Mucosa of rectum (tissue), 2 donors: ENCODE measurements at regions not wholly inside any gene's neighbourhood (a gene's known extent, or its start where the extent isn't known, plus 50 kb on each side); places are given as distances from the start of the nearest gene placed in this dataset.
"Not testable (repeated sequence)": the region's sequence is repeated elsewhere in the genome, so short reads cannot be mapped to it uniquely, and the experiment has no call there.

Experiments
- H3K27ac ChIP-seq, 2 donors: one replicate each; pipeline ENCODE4 v1.7.0; 2013; ENCODE audit warnings: inconsistent platforms in 2 of 2, low read depth in 2 of 2, low read length in 2 of 2
- H3K27me3 ChIP-seq, 2 donors: one replicate each; pipeline ENCODE4 v1.7.0; 2013; ENCODE audit warnings: low read length in 2 of 2; ENCODE audit not compliant: control insufficient read depth in 2 of 2, insufficient read depth in 2 of 2
- H3K36me3 ChIP-seq, 2 donors: one replicate each; pipeline ENCODE4 v1.7.0; 2013; ENCODE audit warnings: low read length in 2 of 2; ENCODE audit not compliant: control insufficient read depth in 2 of 2, insufficient read depth in 2 of 2
- H3K4me1 ChIP-seq, 2 donors: one replicate each; pipeline ENCODE4 v1.7.0; 2013; ENCODE audit warnings: low read length in 2 of 2, mild to moderate bottlenecking in 1 of 2; ENCODE audit not compliant: control insufficient read depth in 2 of 2, insufficient read depth in 2 of 2
- H3K4me3 ChIP-seq, 2 donors: one replicate each; pipeline ENCODE4 v1.7.0; 2013; ENCODE audit warnings: low read length in 2 of 2
- H3K9ac ChIP-seq, 2 donors: one replicate each; pipeline ENCODE4 v1.7.0; 2013; ENCODE audit warnings: low read length in 2 of 2, low read depth in 1 of 2, mild to moderate bottlenecking in 1 of 2
- H3K9me3 ChIP-seq, 2 donors: one replicate each; pipeline ENCODE4 v1.7.0; 2013; ENCODE audit warnings: low read length in 2 of 2; ENCODE audit not compliant: control insufficient read depth in 2 of 2
- donor health status: healthy.
- donor health status: Normal muscosa, but diverticular disease.

DNA sequence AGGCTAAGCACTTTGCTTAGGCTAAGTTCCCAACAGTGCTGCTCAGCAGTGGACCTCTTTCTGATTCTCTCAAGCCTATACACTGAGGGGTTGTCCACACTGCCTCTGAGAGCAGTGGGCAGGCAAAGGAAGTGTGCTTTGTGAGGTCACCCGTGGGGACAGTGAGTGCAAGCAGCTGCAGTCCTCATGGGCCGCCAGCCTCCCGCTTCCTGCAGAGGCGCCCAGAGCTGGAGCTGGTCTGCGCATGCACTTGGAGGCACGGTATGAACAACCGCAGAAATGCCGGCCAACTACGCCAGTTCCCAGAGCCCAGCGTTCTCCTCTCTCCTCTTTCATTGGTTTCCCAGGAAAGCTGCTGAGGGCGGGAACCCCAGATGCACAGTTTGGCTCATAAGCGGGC is 149.5 kb upstream of the DLX2 start:
- Histone ChIP-seq H3K36me3 (no peaks in the 10 kb centered on the region), H3K27ac (peak overlapping the region in 1 of 2 donors; percentile 4), H3K27me3 (no peaks in the 10 kb centered on the region), H3K9ac (no peak overlapping the region), H3K4me3 (no peak overlapping the region), H3K4me1 (peaks cover 0 to 9% of the 10 kb centered on the region in 2 donors), H3K9me3 (no peaks in the 10 kb centered on the region)

DNA sequence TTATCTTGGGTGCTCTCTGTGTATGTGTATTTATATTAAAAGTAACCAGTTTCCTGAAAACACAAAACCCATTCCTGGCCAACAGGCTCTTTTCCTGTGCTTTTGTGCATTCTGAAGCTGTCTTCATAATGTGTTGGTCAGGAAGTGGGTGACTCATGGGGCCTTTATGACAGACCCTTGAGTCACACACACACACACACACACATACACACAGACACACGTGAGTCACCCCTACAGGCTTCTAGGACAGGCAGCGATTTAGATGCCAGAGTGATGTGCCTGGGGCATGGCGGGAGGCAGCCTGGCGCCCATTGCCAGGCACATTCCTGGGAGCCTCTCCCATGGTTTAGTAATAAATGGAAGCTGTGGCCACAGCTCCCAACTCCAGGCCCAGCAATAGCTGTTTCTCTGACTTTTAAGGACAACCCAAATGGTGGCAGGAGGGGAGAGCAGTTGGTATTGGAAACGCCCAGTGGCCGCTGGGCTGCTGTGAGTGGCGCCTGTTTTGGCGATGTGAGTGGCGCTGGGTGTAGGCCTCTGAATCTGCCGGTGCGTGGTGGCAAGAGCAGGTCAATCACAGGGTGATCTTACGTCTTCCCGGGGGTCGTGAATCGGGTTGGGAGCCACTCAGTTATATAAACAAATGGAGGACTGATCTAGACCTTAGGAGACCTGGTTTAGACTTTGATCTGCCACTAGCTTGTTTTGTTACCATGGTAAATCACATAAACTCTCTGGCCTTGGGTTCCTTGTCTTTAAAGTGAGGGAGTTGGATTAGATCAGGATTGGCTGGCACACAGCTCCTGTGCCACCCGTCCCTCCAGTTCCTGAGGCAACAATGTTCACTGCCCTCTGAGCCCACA is 150.7 kb upstream of the DLX2 start:
- H3K36me3 ChIP-seq = no peaks in the 10 kb centered on the region
- no peak overlapping the region for H3K9ac ChIP-seq
- H3K4me1 ChIP-seq = peaks cover 0 to 9% of the 10 kb centered on the region in 2 donors
- no peaks in the 10 kb centered on the region for H3K27me3 ChIP-seq
- H3K27ac ChIP-seq = peak overlapping the region in 1 of 2 donors; percentile 27
- no peak overlapping the region for H3K4me3 ChIP-seq
- H3K9me3 ChIP-seq = no peaks in the 10 kb centered on the region

DNA sequence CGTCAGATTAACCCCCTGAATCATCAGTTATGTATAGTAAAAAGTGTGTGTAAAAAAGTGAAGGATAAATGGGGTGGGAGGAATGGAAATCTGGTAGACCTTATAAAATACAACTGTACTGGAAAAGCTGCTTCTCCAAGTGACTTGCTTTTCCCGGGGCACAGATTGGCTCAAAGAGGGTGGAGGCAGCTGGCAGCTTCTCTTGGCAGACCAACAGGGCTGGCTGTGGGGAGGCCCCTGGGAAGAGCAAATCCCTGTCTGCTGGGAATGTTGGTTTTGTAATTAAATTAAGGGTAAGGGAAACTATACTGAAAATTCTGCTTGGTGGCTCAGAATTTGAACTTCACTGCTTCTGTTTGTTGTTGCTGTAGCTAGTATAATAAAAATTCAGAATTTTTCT is 154.2 kb upstream of the DLX2 start:
- Histone ChIP-seq H3K27me3 (no peaks in the 10 kb centered on the region), H3K36me3 (no peaks in the 10 kb centered on the region), H3K9ac (no peak overlapping the region), H3K4me3 (no peak overlapping the region), H3K9me3 (no peaks in the 10 kb centered on the region), H3K4me1 (peaks cover 0 to 9% of the 10 kb centered on the region in 2 donors), H3K27ac (no peak overlapping the region)

DNA sequence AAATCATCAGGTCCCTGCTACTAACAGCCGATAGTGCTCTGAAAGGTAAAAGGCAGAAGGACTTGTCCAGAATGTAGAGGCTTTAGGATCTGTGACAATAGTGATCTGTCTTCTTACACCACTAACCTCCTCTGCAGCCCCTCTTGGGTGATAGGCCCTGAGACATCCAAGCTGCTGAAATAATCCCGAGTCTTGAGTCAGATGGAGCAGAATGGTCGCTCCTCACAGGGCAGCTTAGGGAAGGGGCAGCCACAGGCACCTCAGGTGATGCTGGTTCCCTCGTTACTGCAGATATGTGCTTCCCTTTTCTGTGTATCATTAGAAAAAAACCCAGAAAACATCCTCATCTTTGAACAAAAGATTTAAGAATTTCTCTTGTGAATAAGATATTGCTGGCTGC is 157.1 kb upstream of the DLX2 start:
- H3K27ac ChIP-seq = no peak overlapping the region
- no peak overlapping the region for H3K9ac ChIP-seq
- H3K4me1 ChIP-seq = no peaks in the 10 kb centered on the region
- H3K9me3 ChIP-seq = no peaks in the 10 kb centered on the region
- no peaks in the 10 kb centered on the region for H3K36me3 ChIP-seq
- H3K4me3 ChIP-seq = no peak overlapping the region
- no peaks in the 10 kb centered on the region for H3K27me3 ChIP-seq

DNA sequence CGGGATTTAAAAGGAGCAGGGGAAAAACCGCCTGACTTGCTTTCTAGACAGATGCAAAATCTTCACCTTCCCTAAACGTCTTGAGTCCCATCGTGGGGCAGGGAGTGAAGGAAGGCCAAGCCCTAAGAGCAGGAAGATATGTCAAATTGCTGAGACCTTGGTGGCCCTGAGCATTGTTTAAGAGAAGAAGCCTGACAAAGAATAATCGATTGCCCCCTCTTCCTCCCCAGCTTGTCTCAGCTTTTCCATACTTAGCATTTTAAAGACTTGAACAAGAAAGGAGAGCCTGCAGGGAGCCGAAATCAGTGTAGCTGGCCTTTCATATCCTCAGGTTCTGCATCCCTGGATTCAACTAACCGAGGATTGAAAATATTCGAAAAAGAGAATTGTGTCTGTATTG is 157.6 kb upstream of the DLX2 start:
- H3K9ac ChIP-seq = no peak overlapping the region

GRCh38 chr2:172261292-172261691 is 158.6 kb upstream of the DLX2 start:
- H3K27ac ChIP-seq = no peak overlapping the region
- no peak overlapping the region for H3K4me3 ChIP-seq
- H3K4me1 ChIP-seq = no peaks in the 10 kb centered on the region
- no peaks in the 10 kb centered on the region for H3K9me3 ChIP-seq
- H3K36me3 ChIP-seq = no peaks in the 10 kb centered on the region
- H3K27me3 ChIP-seq = no peaks in the 10 kb centered on the region
- no peak overlapping the region for H3K9ac ChIP-seq

More for the DNA sequence above, 157.6 kb upstream of the DLX2 start:
- no peak overlapping the region for H3K27ac ChIP-seq
- no peaks in the 10 kb centered on the region for H3K9me3 ChIP-seq
- H3K4me1 ChIP-seq = no peaks in the 10 kb centered on the region
- H3K27me3 ChIP-seq = no peaks in the 10 kb centered on the region
- no peak overlapping the region for H3K4me3 ChIP-seq
- no peaks in the 10 kb centered on the region for H3K36me3 ChIP-seq

GRCh38 chr2:172262486-172262885 is 159.8 kb upstream of the DLX2 start:
- H3K9me3 ChIP-seq = no peaks in the 10 kb centered on the region
- no peaks in the 10 kb centered on the region for H3K36me3 ChIP-seq
- no peaks in the 10 kb centered on the region for H3K4me1 ChIP-seq
- no peak overlapping the region for H3K27ac ChIP-seq
- no peaks in the 10 kb centered on the region for H3K27me3 ChIP-seq
- H3K9ac ChIP-seq = no peak overlapping the region
- H3K4me3 ChIP-seq = no peak overlapping the region

GRCh38 chr2:172264820-172265219 is 162.1 kb upstream of the DLX2 start:
- not testable (repeated sequence) for H3K27ac ChIP-seq, H3K9me3 ChIP-seq, H3K4me3 ChIP-seq, H3K9ac ChIP-seq, H3K27me3 ChIP-seq, H3K4me1 ChIP-seq, H3K36me3 ChIP-seq

- H3K4me3 ChIP-seq, H3K27ac ChIP-seq, H3K9ac ChIP-seq, H3K27me3 ChIP-seq, H3K9me3 ChIP-seq, H3K36me3 ChIP-seq, H3K4me1 ChIP-seq: not testable (repeated sequence)
These were observed 157.7 kb upstream of the ITGA6 start for GRCh38 chr2:172269507-172270244.

DNA sequence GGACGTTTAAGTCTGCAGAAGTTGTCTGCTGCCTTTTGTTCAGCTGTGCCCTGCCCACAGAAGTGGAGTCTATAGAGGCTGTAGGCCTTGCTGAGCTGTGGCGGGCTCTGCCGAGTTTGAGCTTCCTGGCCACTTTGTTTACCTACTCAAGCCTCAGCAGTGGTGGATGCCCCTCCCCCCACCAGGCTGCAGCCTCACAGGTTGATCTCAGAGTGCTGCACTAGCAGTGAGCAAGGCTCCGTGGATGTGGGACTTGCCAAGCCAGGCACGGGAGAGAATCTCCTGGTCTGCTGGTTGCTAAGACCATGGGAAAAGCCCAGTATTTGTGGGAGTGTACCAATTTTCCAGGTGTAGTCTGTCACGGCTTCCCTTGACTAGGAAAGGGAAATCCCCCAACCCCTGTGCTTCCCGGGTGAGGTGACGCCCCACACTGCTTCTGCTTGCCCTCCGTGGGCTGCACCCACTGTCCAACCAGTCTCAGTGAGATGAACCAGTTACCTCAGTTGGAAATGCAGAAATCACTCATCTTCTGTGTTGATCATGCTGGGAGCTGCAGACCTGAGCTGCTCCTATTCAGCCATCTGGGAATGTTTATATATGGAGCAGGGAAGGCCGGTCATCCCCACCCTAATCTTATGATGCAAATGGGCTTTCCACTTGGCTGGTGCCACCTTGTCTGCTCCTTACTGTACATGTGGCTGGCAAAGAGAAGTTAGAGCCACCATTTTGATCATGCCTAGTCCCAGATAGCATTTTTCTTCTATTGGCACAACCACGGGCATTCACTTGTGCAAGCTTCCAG is 156.9 kb upstream of the ITGA6 start:
- Histone ChIP-seq H3K4me1 (peaks cover 3% of the 10 kb centered on the region in 2 donors), H3K36me3 (no peaks in the 10 kb centered on the region), H3K4me3 (no peak overlapping the region), H3K9me3 (no peaks in the 10 kb centered on the region), H3K27me3 (no peaks in the 10 kb centered on the region), H3K27ac (peak overlapping the region; percentile 9 to 38), H3K9ac (no peak overlapping the region)
